PC-3 (cell line): ENCODE measurements at regions not wholly inside any gene's neighbourhood (a gene's known extent, or its start where the extent isn't known, plus 50 kb on each side); places are given as distances from the start of the nearest gene placed in this dataset.

Source experiments
- ATAC-seq: fragments of 200-7000 bp; cut with Tn5 transposase; 2 replicates; pipeline ENCODE4 v1.9.1; 2020; ENCODE audit warnings: mild to moderate bottlenecking, moderate library complexity
- BruUV-seq: library from RNA; stranded (reverse); fragments of 400-500 nt; replicated peaks from 2 replicates; lab custom pipeline; 2021; lab: Mats Ljungman, UMichigan
- CTCF ChIA-PET: fragments of 300-600 bp; sonication (Branson Sonifier 250); formaldehyde crosslinking; loops from one replicate; lab custom pipeline; 2022; ENCODE audit warnings: antibody characterized with exemption; lab: Charles Lee
- POLR2A ChIA-PET: fragments of 300-600 bp; sonication (Branson Sonifier 250); formaldehyde crosslinking; loops from one replicate; lab custom pipeline; 2022; ENCODE audit warnings: antibody characterized with exemption; ENCODE audit not compliant: unreplicated experiment; lab: Charles Lee
- DNase-seq: peaks from one replicate; pipeline ENCODE4 v3.0.0-alpha.2; 2015
- H2AFZ ChIP-seq: fragments of 300-600 bp; sonication (generic); 2 replicates; pipeline ENCODE4 v1.6.0; 2016; ENCODE audit warnings: antibody characterized with exemption, low read length
- H3F3A ChIP-seq: fragments of 300-600 bp; sonication (generic); one replicate; pipeline ENCODE4 v1.6.0; 2017; ENCODE audit warnings: antibody characterized with exemption, low read length, control low read depth, mild to moderate bottlenecking; ENCODE audit not compliant: unreplicated experiment
- H3K27ac ChIP-seq: fragments of 300-600 bp; sonication (generic); 2 replicates; pipeline ENCODE4 v1.5.1; 2016; ENCODE audit warnings: mild to moderate bottlenecking, low read length
- H3K27me3 ChIP-seq: fragments of 300-600 bp; sonication (generic); 2 replicates; pipeline ENCODE4 v1.6.1; 2016; ENCODE audit warnings: low read length, mixed read lengths
- H3K36me3 ChIP-seq: fragments of 300-600 bp; sonication (generic); 2 replicates; pipeline ENCODE4 v1.6.1; 2016; ENCODE audit warnings: low read depth, mixed run types, low read length, mixed read lengths
- H3K4me1 ChIP-seq: fragments of 300-600 bp; sonication (generic); 2 replicates; pipeline ENCODE4 v1.5.1; 2016; ENCODE audit warnings: low read length; ENCODE audit not compliant: insufficient read depth
- H3K4me2 ChIP-seq: fragments of 300-600 bp; sonication (generic); 2 replicates; pipeline ENCODE4 v1.6.0; 2016; ENCODE audit warnings: low read length
- H3K4me3 ChIP-seq: fragments of 300-600 bp; sonication (generic); 2 replicates; pipeline ENCODE4 v1.5.1; 2016; ENCODE audit warnings: mild to moderate bottlenecking, low read length, mixed read lengths
- H3K79me2 ChIP-seq: fragments of 300-600 bp; sonication (generic); 2 replicates; pipeline ENCODE4 v1.6.1; 2017; ENCODE audit warnings: low read length, mixed read lengths
- H3K9ac ChIP-seq: fragments of 300-600 bp; sonication (generic); 2 replicates; pipeline ENCODE4 v1.6.0; 2016; ENCODE audit warnings: mild to moderate bottlenecking, low read length
- H3K9me2 ChIP-seq: fragments of 300-600 bp; sonication (generic); replicated peaks from 2 replicates; pipeline ENCODE4 v1.6.1; 2016; ENCODE audit warnings: mixed run types, low read length, mixed read lengths
- H3K9me3 ChIP-seq: fragments of 300-600 bp; sonication (generic); 2 replicates; pipeline ENCODE4 v1.6.1; 2016; ENCODE audit warnings: low read length, mixed read lengths
- H4K20me1 ChIP-seq: fragments of 300-600 bp; sonication (generic); 2 replicates; pipeline ENCODE4 v1.6.1; 2016; ENCODE audit warnings: low read length, mixed read lengths
- EZH2 ChIP-seq: fragments of 300-600 bp; sonication (generic); IDR thresholded peaks from one replicate; pipeline ENCODE4 v1.6.1; 2017; ENCODE audit warnings: antibody characterized with exemption, mild to moderate bottlenecking, low read length; ENCODE audit not compliant: unreplicated experiment
- EZH2phosphoT487 ChIP-seq: fragments of 300-600 bp; sonication (generic); IDR thresholded peaks from 2 replicates; pipeline ENCODE4 v1.6.1; 2018; ENCODE audit warnings: mild to moderate bottlenecking, antibody characterized with exemption, low read length, borderline replicate concordance
- intact Hi-C: fragments of 100-400 bp; cut with micrococcal nuclease; formaldehyde crosslinking; loops from 2 replicates; pipeline ENCODE4 v1.9.0; 2023
- TF ChIP-seq, protein P1 (sequence below): fragments of 300-600 bp; sonication (generic); conservative IDR thresholded peaks from 2 replicates; pipeline ENCODE4 v1.5.1; 2017; ENCODE audit warnings: antibody characterized with exemption, low read depth, mild to moderate bottlenecking, low read length

DNA sequence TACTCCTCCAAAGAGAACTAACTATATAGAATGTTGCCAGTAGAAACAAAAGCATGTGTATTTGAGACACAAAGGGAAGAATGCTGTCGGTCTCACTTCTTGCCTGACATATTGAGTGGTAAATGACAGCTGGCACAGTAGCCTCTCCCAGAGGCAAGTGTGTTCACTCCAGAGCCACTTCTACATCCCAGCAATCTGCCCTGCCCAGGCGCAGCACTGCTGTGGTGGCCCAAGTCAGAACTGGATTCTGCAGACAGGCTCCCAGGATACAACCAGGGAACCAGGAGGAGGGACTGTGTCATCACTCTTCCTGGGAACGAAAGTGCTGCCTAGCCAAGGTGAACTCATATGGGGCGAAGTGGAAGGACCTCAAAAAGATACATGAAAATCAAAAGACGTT lies 103.2 kb upstream of the ARMC2 start:
- Histone ChIP-seq H3K27me3 (no peaks in the 10 kb centered on the region), H2AFZ (no peak overlapping the region), H4K20me1 (no peaks in the 10 kb centered on the region), H3K4me2 (no peak overlapping the region), H3K36me3 (no peaks in the 10 kb centered on the region), H3F3A (no peaks in the 10 kb centered on the region), H3K9me2 (no peaks in the 10 kb centered on the region), H3K79me2 (no peaks in the 10 kb centered on the region), H3K9me3 (no peaks in the 10 kb centered on the region), H3K27ac (no peak overlapping the region), H3K9ac (no peak overlapping the region), H3K4me3 (no peak overlapping the region), H3K4me1 (peaks cover 37% of the 10 kb centered on the region)
- intact Hi-C loops, result no loop called here
- no TSS peak for BruUV-seq
- ATAC-seq (no peak), DNase-seq (no peak)
- ChIA-PET CTCF (no interaction called here), POLR2A (no interaction called here)
- TF ChIP-seq EZH2phosphoT487, result no peak
- TF ChIP-seq EZH2, result no peak
- TF ChIP-seq, protein P1, sequence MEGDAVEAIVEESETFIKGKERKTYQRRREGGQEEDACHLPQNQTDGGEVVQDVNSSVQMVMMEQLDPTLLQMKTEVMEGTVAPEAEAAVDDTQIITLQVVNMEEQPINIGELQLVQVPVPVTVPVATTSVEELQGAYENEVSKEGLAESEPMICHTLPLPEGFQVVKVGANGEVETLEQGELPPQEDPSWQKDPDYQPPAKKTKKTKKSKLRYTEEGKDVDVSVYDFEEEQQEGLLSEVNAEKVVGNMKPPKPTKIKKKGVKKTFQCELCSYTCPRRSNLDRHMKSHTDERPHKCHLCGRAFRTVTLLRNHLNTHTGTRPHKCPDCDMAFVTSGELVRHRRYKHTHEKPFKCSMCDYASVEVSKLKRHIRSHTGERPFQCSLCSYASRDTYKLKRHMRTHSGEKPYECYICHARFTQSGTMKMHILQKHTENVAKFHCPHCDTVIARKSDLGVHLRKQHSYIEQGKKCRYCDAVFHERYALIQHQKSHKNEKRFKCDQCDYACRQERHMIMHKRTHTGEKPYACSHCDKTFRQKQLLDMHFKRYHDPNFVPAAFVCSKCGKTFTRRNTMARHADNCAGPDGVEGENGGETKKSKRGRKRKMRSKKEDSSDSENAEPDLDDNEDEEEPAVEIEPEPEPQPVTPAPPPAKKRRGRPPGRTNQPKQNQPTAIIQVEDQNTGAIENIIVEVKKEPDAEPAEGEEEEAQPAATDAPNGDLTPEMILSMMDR, result no peak

DNA sequence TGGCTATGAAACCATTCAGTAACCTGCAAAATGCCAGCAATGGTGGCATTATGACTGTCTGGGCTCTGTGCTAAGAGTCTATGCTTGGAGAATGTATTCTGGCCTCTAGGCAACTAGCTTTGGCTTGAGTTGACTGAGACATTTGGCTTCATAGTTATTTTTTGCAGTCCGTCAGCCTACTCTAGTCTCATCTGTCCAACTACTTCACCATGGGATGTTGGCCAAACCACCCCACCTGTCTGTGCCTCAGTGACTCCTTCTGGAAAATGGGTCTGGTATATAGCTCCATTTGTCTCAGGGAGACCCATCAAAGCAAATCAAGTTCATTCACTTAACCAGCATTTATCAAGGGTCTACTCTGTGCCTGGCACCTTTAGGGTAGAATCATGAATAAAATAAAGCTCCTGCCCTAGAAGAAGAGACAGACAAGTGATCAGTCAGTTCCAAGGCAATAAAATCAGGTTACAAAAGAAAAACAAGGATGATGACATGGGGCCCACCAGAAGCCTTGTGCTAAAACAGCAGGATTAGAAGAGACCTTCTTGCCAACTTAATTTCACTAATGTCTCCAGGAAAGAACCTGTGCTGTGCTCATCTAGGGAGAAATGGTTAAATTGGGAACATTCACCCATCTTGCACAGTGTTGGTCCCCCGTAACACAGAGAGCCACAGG lies 102.4 kb upstream of the ARMC2 start:
- DNase-seq, result no peak
- Histone ChIP-seq H3K9me2 (no peaks in the 10 kb centered on the region), H4K20me1 (no peaks in the 10 kb centered on the region), H3K9me3 (no peaks in the 10 kb centered on the region), H3K36me3 (no peaks in the 10 kb centered on the region), H3K79me2 (no peaks in the 10 kb centered on the region), H3F3A (no peaks in the 10 kb centered on the region), H3K4me1 (peaks cover 44% of the 10 kb centered on the region), H3K27ac (no peak overlapping the region), H3K4me2 (no peak overlapping the region), H2AFZ (no peak overlapping the region), H3K9ac (no peak overlapping the region), H3K27me3 (no peaks in the 10 kb centered on the region), H3K4me3 (no peak overlapping the region)
- ChIA-PET POLR2A (no interaction called here), CTCF (no interaction called here)
- BruUV-seq, result no TSS peak
- no peak for TF ChIP-seq EZH2phosphoT487
- TF ChIP-seq, protein P1, result no peak
- no peak for TF ChIP-seq EZH2
- intact Hi-C loops, result no loop called here
- no peak for ATAC-seq

DNA sequence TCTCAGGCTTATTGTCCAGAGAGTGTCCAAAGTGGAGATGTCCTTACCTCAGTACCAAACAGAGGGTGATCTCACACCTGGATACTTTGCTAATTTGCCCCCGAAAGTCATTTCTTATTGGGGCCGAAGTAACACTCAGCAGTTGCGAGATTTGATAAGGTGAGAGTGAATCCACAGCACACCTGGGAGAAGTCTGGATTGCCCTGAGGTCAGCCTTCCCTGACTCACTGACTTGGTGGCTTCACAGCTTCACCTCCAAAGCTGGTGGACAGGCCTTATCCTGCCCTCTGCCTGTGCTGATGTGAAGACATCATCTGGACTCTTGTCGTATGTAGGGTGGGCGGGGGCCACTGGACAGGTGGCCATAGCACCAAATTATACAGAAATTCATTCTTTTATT lies 101.9 kb upstream of the ARMC2 start:
- H4K20me1 ChIP-seq, result no peaks in the 10 kb centered on the region
- intact Hi-C loops, result no loop called here
- H3K4me3 ChIP-seq, result no peak overlapping the region
- no peaks in the 10 kb centered on the region for H3K9me3 ChIP-seq
- no peak overlapping the region for H2AFZ ChIP-seq
- CTCF ChIA-PET, result no interaction called here
- peaks cover 50% of the 10 kb centered on the region for H3K4me1 ChIP-seq
- no TSS peak for BruUV-seq
- H3K4me2 ChIP-seq, result no peak overlapping the region
- no peak overlapping the region for H3K27ac ChIP-seq
- no peak for ATAC-seq
- no peaks in the 10 kb centered on the region for H3K79me2 ChIP-seq
- H3F3A ChIP-seq, result no peaks in the 10 kb centered on the region
- H3K27me3 ChIP-seq, result no peaks in the 10 kb centered on the region
- TF ChIP-seq EZH2phosphoT487, result no peak
- no peak for TF ChIP-seq EZH2
- TF ChIP-seq, protein P1, result no peak
- no peak for DNase-seq
- POLR2A ChIA-PET, result no interaction called here
- no peaks in the 10 kb centered on the region for H3K36me3 ChIP-seq
- H3K9me2 ChIP-seq, result no peaks in the 10 kb centered on the region
- no peak overlapping the region for H3K9ac ChIP-seq
